H54 (cell line): ENCODE measurements at regions not wholly inside any gene's neighbourhood (a gene's known extent, or its start where the extent isn't known, plus 50 kb on each side); places are given as distances from the start of the nearest gene placed in this dataset.

Source experiments
- DNase-seq: peaks from one replicate; pipeline ENCODE4 v3.0.0; 2011; ENCODE audit warnings: low spot score, mixed read lengths; ENCODE audit not compliant: insufficient read length
- FAIRE-seq: peaks from 3 replicates; lab custom pipeline; 2011; peaks lifted over from hg19 to GRCh38; lab: Jason Lieb, UNC
- POLR2A ChIP-seq: IDR thresholded peaks from 2 replicates; pipeline ENCODE4 v1.6.1; 2011; ENCODE audit warnings: low read depth, mild to moderate bottlenecking, low read length

- FAIRE-seq (no peak), DNase-seq (no peak)
- TF ChIP-seq POLR2A = no peak
Observed at GRCh38 chr13:105974380-105974779, 561.1 kb downstream of the EFNB2 start.

DNA sequence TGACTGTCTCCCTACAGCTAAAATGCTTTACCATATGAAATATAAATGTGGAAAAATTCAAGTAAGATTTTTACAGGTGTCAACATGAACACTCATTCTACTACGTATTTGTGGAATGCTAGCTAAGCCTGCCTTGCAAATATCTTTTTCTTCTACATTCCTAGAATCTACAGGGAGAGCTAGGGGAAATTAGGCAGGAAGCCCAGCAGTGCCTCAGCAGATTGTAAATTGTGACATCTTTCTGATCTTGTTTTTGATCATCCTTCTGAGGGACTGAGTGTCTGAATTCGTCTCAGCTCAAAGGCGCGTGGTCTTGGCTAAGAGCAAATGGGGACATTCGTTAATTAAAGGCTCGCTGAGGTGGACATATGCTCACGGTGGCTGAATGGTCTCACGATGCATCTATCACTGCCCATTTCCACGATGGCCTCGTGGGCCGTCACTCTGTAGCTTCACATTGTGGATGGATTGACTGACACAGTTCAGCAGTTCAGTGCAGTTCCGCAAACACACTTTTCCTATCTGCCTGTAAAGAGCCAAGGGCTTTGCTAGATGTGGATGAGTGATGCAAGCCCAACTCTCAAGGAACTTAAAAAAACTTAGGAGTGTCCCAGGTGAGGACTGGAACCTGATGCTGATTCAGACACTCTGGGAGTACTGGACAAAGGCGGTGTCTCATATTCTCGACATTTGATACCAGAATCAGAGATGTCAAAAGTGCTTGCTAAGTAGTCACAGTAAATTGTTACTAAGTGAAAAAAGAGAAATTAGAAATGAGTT, 562.5 kb downstream of the EFNB2 start:
- DNase-seq (no peak), FAIRE-seq (no peak)
- TF ChIP-seq POLR2A = no peak

DNA sequence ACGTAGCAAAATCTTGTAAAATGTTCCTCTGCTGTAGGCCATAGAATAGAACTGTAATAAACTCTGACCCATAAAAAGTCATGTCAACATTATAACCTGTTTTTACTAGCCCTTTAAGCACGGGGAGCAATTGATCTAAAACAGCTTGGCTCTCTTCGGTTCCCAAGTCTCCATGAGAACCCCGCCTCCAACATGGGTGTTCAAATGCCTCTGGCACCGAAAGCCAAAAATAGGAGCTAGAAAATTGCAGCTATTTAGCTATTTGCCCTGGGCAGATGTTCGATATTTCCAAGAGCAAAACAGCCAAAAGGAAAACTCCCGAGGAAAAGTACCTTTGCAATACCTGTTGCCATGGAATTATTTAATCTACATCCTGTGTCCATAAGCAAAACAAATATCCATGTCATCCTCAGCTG, 563.1 kb downstream of the EFNB2 start:
- no peak for TF ChIP-seq POLR2A
- DNase-seq = no peak
- no peak for FAIRE-seq

- DNase-seq (no peak), FAIRE-seq (no peak)
- TF ChIP-seq POLR2A = no peak
Observed at GRCh38 chr13:105971738-105972137, 563.7 kb downstream of the EFNB2 start.

DNA sequence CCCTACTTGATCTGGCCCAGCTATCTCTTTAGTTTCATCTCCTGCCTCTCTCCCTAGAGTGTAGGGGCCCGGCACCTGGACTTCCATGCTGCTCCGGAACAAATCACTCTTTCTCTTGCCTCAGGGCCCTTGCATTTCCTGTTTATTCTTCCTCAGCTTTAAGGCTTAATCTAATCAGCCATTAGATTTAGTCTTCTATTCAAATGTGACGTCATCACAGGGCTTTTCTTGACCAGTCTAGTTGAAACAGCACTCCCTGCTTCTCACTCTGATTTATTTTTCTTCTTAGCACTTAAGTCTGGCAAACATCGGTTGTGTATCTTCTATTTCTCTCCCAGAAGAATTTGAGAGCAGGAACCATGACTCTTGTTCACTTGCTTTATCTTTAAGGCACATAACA, 564.1 kb downstream of the EFNB2 start:
- DNase-seq = no peak
- FAIRE-seq = peak; percentile 15
- TF ChIP-seq POLR2A = no peak

- DNase-seq = no peak
- FAIRE-seq = peak; percentile 38
Observed at GRCh38 chr13:105969761-105970160, 565.7 kb downstream of the EFNB2 start.

GRCh38 chr13:105965910-105966309, 569.6 kb downstream of the EFNB2 start:
- no peak for TF ChIP-seq POLR2A
- DNase-seq (no peak), FAIRE-seq (peak; percentile 15)

More at GRCh38 chr13:105969761-105970160, 565.7 kb downstream of the EFNB2 start:
- TF ChIP-seq POLR2A = no peak

DNA sequence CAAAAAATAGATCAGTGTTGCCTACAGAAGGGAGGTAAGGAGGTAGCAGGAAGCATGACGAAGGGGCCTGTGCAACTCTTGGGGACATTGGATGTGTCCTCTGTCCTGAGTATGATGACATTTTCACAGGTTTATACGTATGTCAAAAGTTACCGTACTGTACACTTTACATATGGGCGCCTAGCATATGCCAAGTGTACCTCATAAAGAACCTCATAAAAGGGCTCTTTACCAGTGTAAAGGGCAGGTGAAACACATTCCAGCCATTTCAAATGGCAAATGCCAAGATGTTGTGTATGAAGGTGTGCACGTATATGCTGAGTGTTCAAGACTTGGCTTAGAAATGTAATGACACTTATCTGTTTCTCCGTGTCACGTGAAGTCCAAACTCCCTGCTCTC, 573.4 kb downstream of the EFNB2 start:
- FAIRE-seq (no peak), DNase-seq (no peak)
- no peak for TF ChIP-seq POLR2A

DNA sequence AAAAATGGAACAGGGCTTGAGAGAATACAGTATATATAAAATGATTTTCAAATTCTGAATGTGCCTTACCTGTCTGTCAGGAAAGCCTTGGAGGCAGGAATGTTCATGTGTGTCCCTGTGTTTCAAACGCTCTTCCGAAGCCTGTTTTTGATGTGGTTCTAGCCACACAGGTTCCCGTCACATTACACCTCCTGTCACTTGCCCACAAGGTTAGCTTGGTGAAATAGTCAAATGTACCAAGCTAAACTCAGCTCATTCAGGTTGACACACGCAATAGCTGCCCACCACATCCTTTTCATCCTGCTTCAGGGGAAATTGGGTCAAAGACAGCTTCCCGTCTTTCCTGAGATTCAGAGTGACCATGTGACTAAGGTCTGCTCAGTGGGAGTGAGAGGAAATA, 574.0 kb downstream of the EFNB2 start:
- FAIRE-seq = no peak

GRCh38 chr13:105960326-105960725, 575.1 kb downstream of the EFNB2 start:
- FAIRE-seq = no peak
- DNase-seq = no peak
- no peak for TF ChIP-seq POLR2A

More for the DNA sequence above, 574.0 kb downstream of the EFNB2 start:
- TF ChIP-seq POLR2A = no peak
- no peak for DNase-seq

- peak; percentile 27 for FAIRE-seq
- no peak for DNase-seq
- no peak for TF ChIP-seq POLR2A
Observed at GRCh38 chr13:105959876-105960275, 575.6 kb downstream of the EFNB2 start.

- no peak for DNase-seq
- no peak for TF ChIP-seq POLR2A
- no peak for FAIRE-seq
Observed at GRCh38 chr13:105957769-105958438, 577.6 kb downstream of the EFNB2 start.

- no peak for TF ChIP-seq POLR2A
- FAIRE-seq = no peak
- no peak for DNase-seq
Observed at GRCh38 chr13:105956921-105957320, 578.5 kb downstream of the EFNB2 start.

DNA sequence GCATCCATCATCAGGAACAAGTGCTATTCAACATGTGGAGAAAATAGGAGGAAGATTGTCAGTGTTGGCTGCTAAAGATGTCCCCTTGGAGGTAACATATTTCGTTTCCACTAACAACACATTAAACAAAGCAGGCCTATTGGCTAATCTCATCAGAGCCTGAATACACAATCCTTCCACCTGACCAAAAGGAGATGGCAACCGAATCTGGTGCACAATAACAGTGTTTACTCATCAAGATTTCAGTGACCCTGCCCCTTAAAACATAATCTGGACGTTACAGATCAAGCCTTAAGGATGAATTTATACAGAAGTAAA, 582.5 kb downstream of the EFNB2 start:
- no peak for DNase-seq
- FAIRE-seq = no peak
- TF ChIP-seq POLR2A = no peak
